ENCODE measurements at regions not wholly inside any gene's neighbourhood (a gene's known extent, or its start where the extent isn't known, plus 50 kb on each side); places are given as distances from the start of the nearest gene placed in this dataset.

- Histone ChIP-seq H3K79me2 (ENCODE audit: control insufficient read depth in 1 of 2, insufficient read depth in 2 of 2, low read length in 2 of 2) (no peaks in the 10 kb centered on the region), H3K79me1 (ENCODE audit: low read depth, low read length) (no peaks in the 10 kb centered on the region), H2BK5ac (ENCODE audit: low read depth, low read length) (no peak overlapping the region), H3K4ac (replicated peaks; ENCODE audit: insufficient read length, low read depth, low read length) (no peak overlapping the region), H3K18ac (ENCODE audit: extremely low read depth, low read length) (no peak overlapping the region), H4K91ac (replicated peaks; ENCODE audit: insufficient read length, low read length) (no peak overlapping the region), H3K4me3 (ENCODE audit: extremely low read depth in 1 of 4, insufficient read depth in 2 of 4, low read depth in 3 of 4, low read length in 4 of 4) (no peak overlapping the region), H4K20me1 (replicated peaks in 1 of 2; ENCODE audit: control insufficient read depth in 1 of 2, insufficient read depth in 2 of 2, low read length in 2 of 2) (no peaks in the 10 kb centered on the region), H2BK20ac (ENCODE audit: low read length) (no peak overlapping the region), H2BK12ac (ENCODE audit: low read depth, low read length) (no peak overlapping the region), H3K56ac (replicated peaks; ENCODE audit: insufficient read length, low read depth, low read length) (no peak overlapping the region), H4K5ac (ENCODE audit: insufficient read length, low read depth, low read length) (no peak overlapping the region), H3K27me3 (replicated peaks in 1 of 4; ENCODE audit: control insufficient read depth in 3 of 4, extremely low read depth in 1 of 4, insufficient read depth in 3 of 4, low read length in 3 of 4) (no peaks in the 10 kb centered on the region), H3K14ac (ENCODE audit: insufficient read length) (no peak overlapping the region), H4K8ac (ENCODE audit: extremely low read depth, insufficient read depth, low read length) (no peak overlapping the region), H3K9ac (replicated peaks in 1 of 4; ENCODE audit: extremely low read depth in 1 of 4, low read depth in 3 of 4, low read length in 3 of 4) (no peak overlapping the region), H2AFZ (ENCODE audit: low read length) (no peak overlapping the region), H3K23ac (ENCODE audit: insufficient read length) (no peak overlapping the region), H3K23me2 (ENCODE audit: low read depth, low read length) (no peaks in the 10 kb centered on the region), H2AK5ac (ENCODE audit: low read depth, low read length) (no peak overlapping the region), H2BK120ac (replicated peaks; ENCODE audit: low read depth, low read length) (no peak overlapping the region), H3K4me2 (ENCODE audit: insufficient read depth in 1 of 2, low read depth in 2 of 2, low read length in 2 of 2) (no peak overlapping the region), H2BK15ac (ENCODE audit: low read length) (no peak overlapping the region), H3K4me1 (replicated peaks in 1 of 4; ENCODE audit: control insufficient read depth in 3 of 4, insufficient read depth in 4 of 4, low read length in 3 of 4) (peaks cover 0 to 6% (median 1%) of the 10 kb centered on the region in 4 experiments; a peak in 4 of 7 replicates), H3K36me3 (ENCODE audit: control insufficient read depth in 2 of 4, insufficient read depth in 4 of 4, low read length in 3 of 4) (no peaks in the 10 kb centered on the region), H3K27ac (ENCODE audit: low read depth, low read length) (no peak overlapping the region), H3K9me3 (ENCODE audit: insufficient read depth in 2 of 2, low read depth in 1 of 2, low read length in 1 of 2) (no peaks in the 10 kb centered on the region)
- POLR2A ChIA-PET (ENCODE audit: partially characterized antibody): no interaction called here
- CTCF ChIA-PET (ENCODE audit: partially characterized antibody): interaction anchor here (1.3 kb wide), 1 partner anchor 94 kb away, joined by 4 read pairs; no protein-coding TSS in a partner anchor
- no peak for DNase-seq (ENCODE audit: low read depth in 1 of 2, low spot score in 2 of 2)
- FAIRE-seq: no peak
- no peak for TF ChIP-seq SP4 (IDR thresholded peaks at IDR 0.05; ENCODE audit: low read length)
- TF ChIP-seq JUND (IDR thresholded peaks at IDR 0.05; ENCODE audit: low read length): no peak
- TF ChIP-seq E2F6 (IDR thresholded peaks at IDR 0.05): no peak
- no peak for TF ChIP-seq CBX8 (IDR thresholded peaks at IDR 0.05; ENCODE audit: borderline replicate concordance, low read depth, low read length)
- TF ChIP-seq CTBP2 (IDR thresholded peaks at IDR 0.05; ENCODE audit: borderline replicate concordance, insufficient read depth, insufficient read length, low read length): no peak
- TF ChIP-seq SAP30 (IDR thresholded peaks at IDR 0.05; ENCODE audit: insufficient read depth, insufficient replicate concordance, low read length): no peak
These were observed 177.8 kb downstream of the FAM76B start for GRCh38 chr11:95611827-95612226.
